H1 (cell line): ENCODE measurements at regions not wholly inside any gene's neighbourhood (a gene's known extent, or its start where the extent isn't known, plus 50 kb on each side); places are given as distances from the start of the nearest gene placed in this dataset.

ENCODE experiments used
- EZH2 ChIP-seq: fragments of 200-600 bp; sonication (generic); IDR thresholded peaks from 2 replicates; pipeline ENCODE4 v1.7.1; 2012; ENCODE audit warnings: low read depth, mild to moderate bottlenecking, moderate library complexity, low read length, inconsistent platforms; ENCODE audit not compliant: severe bottlenecking
- POLR2A ChIP-seq, 2 experiments: IDR thresholded peaks; 1 replicate in 1 of 2; 2 replicates in 1 of 2; pipeline ENCODE4 v1.6.1; 2011; ENCODE audit warnings: low read depth in 2 of 2, low read length in 2 of 2, mild to moderate bottlenecking in 2 of 2; ENCODE audit errors: control extremely low read depth in 1 of 2
- POLR2AphosphoS5 ChIP-seq: IDR thresholded peaks from 2 replicates; pipeline ENCODE4 v1.6.1; 2011; ENCODE audit warnings: low read depth, low read length
- RAD21 ChIP-seq, 2 experiments: IDR thresholded peaks in 1 of 2; conservative IDR thresholded peaks in 1 of 2; 2 replicates each; pipeline ENCODE4 v1.6.1; 2011; ENCODE audit warnings: low read depth in 2 of 2, low read length in 2 of 2, improper control_type of control experiment in 1 of 2, inconsistent platforms in 1 of 2, mild to moderate bottlenecking in 1 of 2, moderate library complexity in 1 of 2
- SP2 ChIP-seq: IDR thresholded peaks from 2 replicates; pipeline ENCODE4 v1.6.1; 2012; ENCODE audit warnings: mild to moderate bottlenecking, low read length, inconsistent platforms
- ZNF274 ChIP-seq: IDR thresholded peaks from 2 replicates; pipeline ENCODE4 v1.7.0; 2012; ENCODE audit warnings: low read length, borderline replicate concordance; ENCODE audit errors: extremely low read depth
- TF ChIP-seq, protein P1 (sequence below), 3 experiments: IDR thresholded peaks; 1 replicate in 2 of 3; 2 replicates in 1 of 3; pipeline versions ENCODE4 v1.5.1 to v1.6.1; 2011; ENCODE audit warnings: low read length in 3 of 3, mild to moderate bottlenecking in 3 of 3, inconsistent platforms in 2 of 3, low read depth in 1 of 3, moderate library complexity in 1 of 3; ENCODE audit not compliant: insufficient read depth in 1 of 3; ENCODE audit errors: control extremely low read depth in 1 of 3
- TF ChIP-seq, protein P2 (sequence below): IDR thresholded peaks from 2 replicates; pipeline ENCODE4 v1.6.1; 2012; ENCODE audit warnings: low read length, inconsistent platforms

DNA sequence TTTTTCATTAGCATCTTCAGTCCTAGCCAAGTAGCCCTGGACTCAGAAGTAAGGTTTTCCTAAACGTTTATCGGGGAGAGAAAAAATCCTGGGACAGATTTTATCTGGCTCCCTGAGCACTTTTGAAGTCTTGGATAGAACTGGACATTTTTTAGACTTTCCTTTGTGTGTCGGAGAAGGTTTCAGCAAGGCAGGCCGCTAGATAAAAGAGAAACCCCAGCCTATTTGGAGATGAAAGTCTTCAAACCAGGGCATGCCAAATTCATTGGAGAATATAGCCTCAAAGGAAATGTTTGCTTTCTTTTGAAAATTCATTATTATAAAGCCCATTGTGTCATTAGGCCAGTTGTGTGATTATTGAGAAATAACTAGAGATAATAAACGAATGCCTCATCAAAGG lies 228.1 kb downstream of the BAMBI start:
- TF ChIP-seq EZH2 (no peak), RAD21 (IDR thresholded peaks at IDR 0.05 in 1 of 2, conservative IDR thresholded peaks at IDR 0.05 in 1 of 2; ENCODE audit: low read depth in 2 of 2, low read length in 2 of 2) (no peak), SP2 (no peak), POLR2AphosphoS5 (no peak), POLR2A (IDR thresholded peaks at IDR 0.05; ENCODE audit: control extremely low read depth in 1 of 2, low read depth in 2 of 2, low read length in 2 of 2) (no peak), ZNF274 (no peak)
- TF ChIP-seq, protein P1, sequence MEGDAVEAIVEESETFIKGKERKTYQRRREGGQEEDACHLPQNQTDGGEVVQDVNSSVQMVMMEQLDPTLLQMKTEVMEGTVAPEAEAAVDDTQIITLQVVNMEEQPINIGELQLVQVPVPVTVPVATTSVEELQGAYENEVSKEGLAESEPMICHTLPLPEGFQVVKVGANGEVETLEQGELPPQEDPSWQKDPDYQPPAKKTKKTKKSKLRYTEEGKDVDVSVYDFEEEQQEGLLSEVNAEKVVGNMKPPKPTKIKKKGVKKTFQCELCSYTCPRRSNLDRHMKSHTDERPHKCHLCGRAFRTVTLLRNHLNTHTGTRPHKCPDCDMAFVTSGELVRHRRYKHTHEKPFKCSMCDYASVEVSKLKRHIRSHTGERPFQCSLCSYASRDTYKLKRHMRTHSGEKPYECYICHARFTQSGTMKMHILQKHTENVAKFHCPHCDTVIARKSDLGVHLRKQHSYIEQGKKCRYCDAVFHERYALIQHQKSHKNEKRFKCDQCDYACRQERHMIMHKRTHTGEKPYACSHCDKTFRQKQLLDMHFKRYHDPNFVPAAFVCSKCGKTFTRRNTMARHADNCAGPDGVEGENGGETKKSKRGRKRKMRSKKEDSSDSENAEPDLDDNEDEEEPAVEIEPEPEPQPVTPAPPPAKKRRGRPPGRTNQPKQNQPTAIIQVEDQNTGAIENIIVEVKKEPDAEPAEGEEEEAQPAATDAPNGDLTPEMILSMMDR (IDR thresholded peaks at IDR 0.05; ENCODE audit: control extremely low read depth in 1 of 3, insufficient read depth in 1 of 3, low read depth in 1 of 3, low read length in 3 of 3) = no peak
- TF ChIP-seq, protein P2, sequence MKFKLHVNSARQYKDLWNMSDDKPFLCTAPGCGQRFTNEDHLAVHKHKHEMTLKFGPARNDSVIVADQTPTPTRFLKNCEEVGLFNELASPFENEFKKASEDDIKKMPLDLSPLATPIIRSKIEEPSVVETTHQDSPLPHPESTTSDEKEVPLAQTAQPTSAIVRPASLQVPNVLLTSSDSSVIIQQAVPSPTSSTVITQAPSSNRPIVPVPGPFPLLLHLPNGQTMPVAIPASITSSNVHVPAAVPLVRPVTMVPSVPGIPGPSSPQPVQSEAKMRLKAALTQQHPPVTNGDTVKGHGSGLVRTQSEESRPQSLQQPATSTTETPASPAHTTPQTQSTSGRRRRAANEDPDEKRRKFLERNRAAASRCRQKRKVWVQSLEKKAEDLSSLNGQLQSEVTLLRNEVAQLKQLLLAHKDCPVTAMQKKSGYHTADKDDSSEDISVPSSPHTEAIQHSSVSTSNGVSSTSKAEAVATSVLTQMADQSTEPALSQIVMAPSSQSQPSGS = no peak
